ENCODE measurements at regions not wholly inside any gene's neighbourhood (a gene's known extent, or its start where the extent isn't known, plus 50 kb on each side); places are given as distances from the start of the nearest gene placed in this dataset.

DNA sequence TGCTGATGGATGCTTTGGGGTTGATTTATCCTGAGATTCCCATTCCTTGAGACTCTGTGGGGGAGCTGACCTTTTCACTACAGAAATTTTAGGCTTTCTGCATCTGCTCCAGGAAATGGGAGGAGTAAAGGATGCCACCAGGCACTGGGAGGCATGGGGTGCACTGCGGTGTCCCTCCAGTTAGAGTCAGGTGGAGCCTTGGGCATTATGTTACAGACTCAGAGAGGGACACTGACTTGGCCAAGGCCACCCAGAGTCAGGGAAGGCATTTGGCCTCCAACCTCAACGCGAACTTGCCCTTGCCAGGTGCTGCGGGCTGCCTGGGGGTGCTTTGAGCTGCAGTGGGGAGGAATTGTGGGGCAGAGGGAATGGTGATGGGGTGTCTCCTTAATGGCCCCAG lies 58.0 kb upstream of the TBX3 start:
- no peak for DNase-seq

DNA sequence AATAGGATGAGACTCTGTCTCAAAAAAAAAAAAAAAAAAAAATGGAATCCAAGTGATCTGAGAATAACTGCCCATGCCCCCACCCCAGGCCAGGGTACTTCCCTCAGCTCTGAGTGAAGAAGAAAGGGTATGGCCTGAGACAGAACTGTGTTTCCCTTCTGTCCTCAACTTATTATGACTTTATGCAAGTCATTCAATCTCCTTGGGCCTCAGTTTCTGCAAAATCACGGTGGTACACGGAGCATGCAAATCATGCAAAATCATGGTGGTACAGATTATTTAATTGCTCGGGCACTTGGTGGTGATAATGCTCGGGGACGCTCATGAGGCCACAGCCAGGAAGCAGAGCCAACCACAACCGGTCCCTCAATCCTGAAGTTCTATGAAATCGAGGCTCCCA lies 56.5 kb upstream of the TBX3 start:
- DNase-seq, result no peak

- no peak for DNase-seq
Measured at GRCh38 chr12:114738460-114739184, 54.6 kb upstream of the TBX3 start.

- no peak for DNase-seq
Measured at GRCh38 chr12:114735680-114736374, 51.9 kb upstream of the TBX3 start.

DNA sequence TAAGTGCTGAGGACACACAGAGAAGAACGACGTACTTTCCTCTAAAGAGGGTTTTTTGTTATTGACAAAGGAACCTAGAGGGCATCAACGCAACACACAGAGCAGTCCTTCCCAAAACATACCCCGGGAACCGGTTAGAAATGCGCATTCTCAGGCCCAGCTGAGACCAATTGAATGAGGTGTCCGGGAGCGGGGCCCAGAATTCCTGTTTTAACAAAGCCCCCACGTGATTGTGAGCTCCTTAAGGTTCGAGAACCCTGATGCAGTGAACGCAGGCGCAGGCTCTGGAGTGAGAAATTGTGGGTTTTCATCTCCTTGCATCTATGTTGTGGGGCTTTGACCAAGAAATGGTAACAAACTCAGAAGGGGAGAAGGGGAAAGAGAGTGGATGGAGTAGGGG lies 51.0 kb upstream of the TBX3 start:
- DNase-seq, result no peak

DNA sequence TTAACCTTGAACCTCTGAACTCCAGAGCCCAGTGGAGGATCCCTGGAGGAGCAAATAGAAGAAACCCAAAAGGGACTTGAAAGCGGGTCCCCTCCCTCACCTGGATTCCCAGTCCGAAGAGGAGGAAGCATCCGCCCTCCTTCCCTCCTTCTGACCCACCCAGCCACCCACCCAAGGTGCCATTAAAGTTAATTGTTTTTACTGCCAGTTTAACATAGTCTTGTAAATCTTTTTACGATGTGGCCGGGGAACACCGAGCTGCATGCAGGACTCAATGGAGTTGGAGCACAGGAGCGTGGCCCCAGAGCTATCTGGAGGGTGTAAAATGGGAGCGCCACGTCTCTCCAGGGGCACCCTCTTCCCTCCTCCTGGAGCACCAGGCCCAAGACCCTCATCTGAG lies 49.9 kb upstream of the TBX3 start:
- DNase-seq, result no peak

Data from NCI-H1092 treated with DMSO at 0.1 percent for 48 hours (cell line).